ENCODE measurements at regions not wholly inside any gene's neighbourhood (a gene's known extent, or its start where the extent isn't known, plus 50 kb on each side); places are given as distances from the start of the nearest gene placed in this dataset.

- Mint-ChIP-seq H3K4me1 (no peaks in the 10 kb centered on the region), H3K4me3 (no peak overlapping the region), H3K27ac (no peak overlapping the region), H3K9me3 (no peaks in the 10 kb centered on the region), H3K27me3 (ENCODE audit: low read depth) (peaks cover 7% of the 10 kb centered on the region), H3K36me3 (ENCODE audit: low read depth) (no peaks in the 10 kb centered on the region)
- no peak for TF ChIP-seq CTCF (IDR thresholded peaks at IDR 0.05; ENCODE audit: unreplicated experiment in 3 of 3)
Observed at GRCh38 chr2:8086796-8087479, 594.9 kb upstream of the ID2 start.

- no peak for TF ChIP-seq CTCF (IDR thresholded peaks at IDR 0.05; ENCODE audit: unreplicated experiment in 3 of 3)
- no peaks in the 10 kb centered on the region for H3K36me3 Mint-ChIP-seq (ENCODE audit: low read depth)
- H3K27ac Mint-ChIP-seq, result no peak overlapping the region
- H3K4me1 Mint-ChIP-seq, result no peaks in the 10 kb centered on the region
- peaks cover 7% of the 10 kb centered on the region for H3K27me3 Mint-ChIP-seq (ENCODE audit: low read depth)
- H3K9me3 Mint-ChIP-seq, result no peaks in the 10 kb centered on the region
- H3K4me3 Mint-ChIP-seq, result no peak overlapping the region
Observed at GRCh38 chr2:8087480-8087840, 594.4 kb upstream of the ID2 start.

- no peak for TF ChIP-seq CTCF (IDR thresholded peaks at IDR 0.05; ENCODE audit: unreplicated experiment in 3 of 3)
- H3K4me1 Mint-ChIP-seq, result no peaks in the 10 kb centered on the region
- H3K36me3 Mint-ChIP-seq (ENCODE audit: low read depth), result no peaks in the 10 kb centered on the region
- no peak overlapping the region for H3K4me3 Mint-ChIP-seq
- no peaks in the 10 kb centered on the region for H3K9me3 Mint-ChIP-seq
- H3K27me3 Mint-ChIP-seq (ENCODE audit: low read depth), result peaks cover 7% of the 10 kb centered on the region
- no peak overlapping the region for H3K27ac Mint-ChIP-seq
Observed at GRCh38 chr2:8088810-8089209, 593.0 kb upstream of the ID2 start.

GRCh38 chr2:8089596-8089995, 592.3 kb upstream of the ID2 start:
- Mint-ChIP-seq H3K4me1 (no peaks in the 10 kb centered on the region), H3K27ac (no peak overlapping the region), H3K36me3 (ENCODE audit: low read depth) (no peaks in the 10 kb centered on the region), H3K4me3 (no peak overlapping the region), H3K9me3 (no peaks in the 10 kb centered on the region), H3K27me3 (ENCODE audit: low read depth) (peaks cover 7% of the 10 kb centered on the region)
- no peak for TF ChIP-seq CTCF (IDR thresholded peaks at IDR 0.05; ENCODE audit: unreplicated experiment in 3 of 3)

- H3K9me3 Mint-ChIP-seq, result no peaks in the 10 kb centered on the region
- H3K4me3 Mint-ChIP-seq, result no peak overlapping the region
- no peak for TF ChIP-seq CTCF (IDR thresholded peaks at IDR 0.05; ENCODE audit: unreplicated experiment in 3 of 3)
- no peak overlapping the region for H3K27ac Mint-ChIP-seq
- no peaks in the 10 kb centered on the region for H3K36me3 Mint-ChIP-seq (ENCODE audit: low read depth)
- peaks cover 7% of the 10 kb centered on the region for H3K27me3 Mint-ChIP-seq (ENCODE audit: low read depth)
- no peaks in the 10 kb centered on the region for H3K4me1 Mint-ChIP-seq
Observed at GRCh38 chr2:8090748-8091700, 590.8 kb upstream of the ID2 start.

Data from nephron (organoid).